ENCODE measurements at regions not wholly inside any gene's neighbourhood (a gene's known extent, or its start where the extent isn't known, plus 50 kb on each side); places are given as distances from the start of the nearest gene placed in this dataset.

GRCh38 chr11:15810525-15810924 lies 545.8 kb downstream of the SOX6 start:
- intact Hi-C loops (cut with DNase I), result loop anchor here (10.0 kb wide), 1 partner anchor 156 kb away; no protein-coding TSS in a partner anchor
- TF ChIP-seq CTCF (IDR thresholded peaks at IDR 0.05), result no peak
- Histone ChIP-seq H3K36me3 (no peaks in the 10 kb centered on the region), H3K27me3 (no peaks in the 10 kb centered on the region), H3K4me1 (peaks cover 0 to 3% of the 10 kb centered on the region in 2 donors), H3K27ac (no peak overlapping the region), H3K4me3 (no peak overlapping the region), H3K9me3 (no peaks in the 10 kb centered on the region)
- DNase-seq (ENCODE audit: low spot score in 2 of 2), result no peak

GRCh38 chr11:15815246-15816195 lies 540.8 kb downstream of the SOX6 start:
- no peak for TF ChIP-seq CTCF (IDR thresholded peaks at IDR 0.05)
- Histone ChIP-seq H3K4me3 (no peak overlapping the region), H3K27me3 (no peaks in the 10 kb centered on the region), H3K36me3 (no peaks in the 10 kb centered on the region), H3K27ac (no peak overlapping the region), H3K9me3 (no peaks in the 10 kb centered on the region), H3K4me1 (peaks cover 0 to 22% of the 10 kb centered on the region in 2 donors)
- intact Hi-C loops (cut with DNase I), result loop anchor here (5.0 to 10.0 kb wide), 2 partner anchors 161 to 797 kb away; no protein-coding TSS in a partner anchor
- no peak for DNase-seq (ENCODE audit: low spot score in 2 of 2)

- intact Hi-C loops (cut with DNase I), result loop anchor here (5.0 to 10.0 kb wide), 2 partner anchors 162 to 796 kb away; no protein-coding TSS in a partner anchor
- no peak for TF ChIP-seq CTCF (IDR thresholded peaks at IDR 0.05)
- DNase-seq (ENCODE audit: low spot score in 2 of 2), result peak; percentile 16 to 82
- H3K4me3 ChIP-seq, result peak overlapping the region in 1 of 2 donors; percentile 24
- H3K27ac ChIP-seq, result peak overlapping the region; percentile 67 to 69
- H3K9me3 ChIP-seq, result no peaks in the 10 kb centered on the region
- no peaks in the 10 kb centered on the region for H3K27me3 ChIP-seq
- no peaks in the 10 kb centered on the region for H3K36me3 ChIP-seq
- H3K4me1 ChIP-seq, result peaks cover 0 to 22% of the 10 kb centered on the region in 2 donors
Measured at GRCh38 chr11:15816260-15816871, 540.0 kb downstream of the SOX6 start.

GRCh38 chr11:15817001-15817400 lies 539.3 kb downstream of the SOX6 start:
- Histone ChIP-seq H3K27me3 (no peaks in the 10 kb centered on the region), H3K9me3 (no peaks in the 10 kb centered on the region), H3K27ac (peak overlapping the region; percentile 67 to 69), H3K4me3 (no peak overlapping the region), H3K36me3 (no peaks in the 10 kb centered on the region), H3K4me1 (peaks cover 0 to 22% of the 10 kb centered on the region in 2 donors)
- DNase-seq (ENCODE audit: low spot score in 2 of 2), result no peak
- TF ChIP-seq CTCF (IDR thresholded peaks at IDR 0.05), result no peak
- intact Hi-C loops (cut with DNase I), result loop anchor here (5.0 to 10.0 kb wide), 2 partner anchors 162 to 795 kb away; no protein-coding TSS in a partner anchor

- Histone ChIP-seq H3K9me3 (no peaks in the 10 kb centered on the region), H3K27me3 (no peaks in the 10 kb centered on the region), H3K27ac (no peak overlapping the region), H3K4me3 (no peak overlapping the region), H3K4me1 (peaks cover 0 to 22% of the 10 kb centered on the region in 2 donors), H3K36me3 (no peaks in the 10 kb centered on the region)
- no peak for DNase-seq (ENCODE audit: low spot score in 2 of 2)
- TF ChIP-seq CTCF (IDR thresholded peaks at IDR 0.05), result no peak
- intact Hi-C loops (cut with DNase I), result loop anchor here (5.0 to 10.0 kb wide), 2 partner anchors 163 to 794 kb away; no protein-coding TSS in a partner anchor
Measured at GRCh38 chr11:15818132-15818842, 538.1 kb downstream of the SOX6 start.

Measured in ascending aorta (tissue), 2 donors.